Mesothelial cell of epicardium (in vitro differentiated cells): ENCODE measurements at regions not wholly inside any gene's neighbourhood (a gene's known extent, or its start where the extent isn't known, plus 50 kb on each side); places are given as distances from the start of the nearest gene placed in this dataset.
"Not testable (repeated sequence)": the region's sequence is repeated elsewhere in the genome, so short reads cannot be mapped to it uniquely, and the experiment has no call there.

Experiments used
- DNase-seq, 2 experiments: peaks; one replicate each; pipeline ENCODE4 v3.0.0; 2021; ENCODE audit warnings: low spot score in 2 of 2; ENCODE audit not compliant: unreplicated experiment in 2 of 2
- H3K27ac Mint-ChIP-seq: 2 replicates; pipeline ENCODE4 v1.8.0; 2021; ENCODE audit warnings: mixed read lengths
- H3K27me3 Mint-ChIP-seq: 2 replicates; pipeline ENCODE4 v1.8.0; 2021; ENCODE audit warnings: low read depth, mixed read lengths
- H3K36me3 Mint-ChIP-seq: 2 replicates; pipeline ENCODE4 v1.8.0; 2021; ENCODE audit warnings: mixed read lengths
- H3K4me1 Mint-ChIP-seq: 2 replicates; pipeline ENCODE4 v1.8.0; 2021; ENCODE audit warnings: mixed read lengths
- H3K4me3 Mint-ChIP-seq: 2 replicates; pipeline ENCODE4 v1.8.0; 2021; ENCODE audit warnings: mild to moderate bottlenecking, moderate library complexity, mixed read lengths
- H3K9me3 Mint-ChIP-seq: 2 replicates; pipeline ENCODE4 v1.8.0; 2021; ENCODE audit warnings: mixed read lengths
- TF ChIP-seq, protein P1 (sequence below): fragments of 200-600 bp; sonication (generic); IDR thresholded peaks from one replicate; pipeline ENCODE4 v1.5.0; 2021; ENCODE audit warnings: antibody characterized with exemption; ENCODE audit not compliant: unreplicated experiment

DNA sequence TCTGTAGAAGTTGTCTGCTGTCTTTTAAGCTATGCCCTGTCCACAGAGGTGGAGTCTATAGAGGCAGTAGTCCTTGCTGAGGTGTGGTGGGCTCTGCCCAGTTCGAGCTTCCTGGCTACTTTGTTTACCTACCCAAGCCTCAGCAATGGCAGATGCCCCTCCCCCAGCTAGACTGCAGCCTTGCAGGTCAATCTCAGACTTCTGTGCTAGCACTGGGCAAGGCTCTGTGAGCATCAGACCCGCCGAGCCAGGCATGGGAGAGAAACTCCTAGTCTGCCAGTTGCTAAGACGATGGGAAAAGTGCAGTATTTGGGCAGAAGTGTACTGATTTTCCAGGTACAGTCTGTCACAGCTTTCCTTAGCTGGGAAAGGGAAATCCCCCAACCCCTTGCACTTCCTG is 694.1 kb upstream of the CDH6 start:
- TF ChIP-seq, protein P1, sequence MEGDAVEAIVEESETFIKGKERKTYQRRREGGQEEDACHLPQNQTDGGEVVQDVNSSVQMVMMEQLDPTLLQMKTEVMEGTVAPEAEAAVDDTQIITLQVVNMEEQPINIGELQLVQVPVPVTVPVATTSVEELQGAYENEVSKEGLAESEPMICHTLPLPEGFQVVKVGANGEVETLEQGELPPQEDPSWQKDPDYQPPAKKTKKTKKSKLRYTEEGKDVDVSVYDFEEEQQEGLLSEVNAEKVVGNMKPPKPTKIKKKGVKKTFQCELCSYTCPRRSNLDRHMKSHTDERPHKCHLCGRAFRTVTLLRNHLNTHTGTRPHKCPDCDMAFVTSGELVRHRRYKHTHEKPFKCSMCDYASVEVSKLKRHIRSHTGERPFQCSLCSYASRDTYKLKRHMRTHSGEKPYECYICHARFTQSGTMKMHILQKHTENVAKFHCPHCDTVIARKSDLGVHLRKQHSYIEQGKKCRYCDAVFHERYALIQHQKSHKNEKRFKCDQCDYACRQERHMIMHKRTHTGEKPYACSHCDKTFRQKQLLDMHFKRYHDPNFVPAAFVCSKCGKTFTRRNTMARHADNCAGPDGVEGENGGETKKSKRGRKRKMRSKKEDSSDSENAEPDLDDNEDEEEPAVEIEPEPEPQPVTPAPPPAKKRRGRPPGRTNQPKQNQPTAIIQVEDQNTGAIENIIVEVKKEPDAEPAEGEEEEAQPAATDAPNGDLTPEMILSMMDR, result no peak
- Mint-ChIP-seq H3K4me1 (no peaks in the 10 kb centered on the region), H3K4me3 (no peak overlapping the region), H3K9me3 (peaks cover 7% of the 10 kb centered on the region), H3K36me3 (no peaks in the 10 kb centered on the region), H3K27me3 (no peaks in the 10 kb centered on the region), H3K27ac (no peak overlapping the region)
- no peak for DNase-seq

DNA sequence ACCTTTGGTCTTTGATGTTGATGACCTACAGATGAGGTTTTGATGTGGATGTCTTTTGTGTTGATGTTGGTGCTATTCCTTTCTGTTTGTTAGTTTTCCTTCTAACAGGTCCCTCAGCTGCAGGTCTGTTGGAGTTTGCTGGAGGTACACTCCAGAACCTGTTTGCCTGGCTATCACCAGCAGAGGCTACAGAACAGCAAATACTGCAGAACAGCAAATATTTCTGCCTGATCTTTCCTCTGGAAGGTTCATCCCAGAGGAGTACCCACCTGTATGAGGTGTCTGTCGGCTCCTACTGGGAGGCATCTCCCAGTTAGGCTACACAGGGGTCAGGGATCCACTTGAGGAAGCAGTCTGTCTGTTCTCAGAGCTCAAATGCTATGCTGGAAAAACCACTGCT is 694.5 kb upstream of the CDH6 start:
- Mint-ChIP-seq H3K27ac (no peak overlapping the region), H3K4me3 (no peak overlapping the region), H3K4me1 (no peaks in the 10 kb centered on the region), H3K27me3 (no peaks in the 10 kb centered on the region), H3K36me3 (no peaks in the 10 kb centered on the region), H3K9me3 (peaks cover 7% of the 10 kb centered on the region)
- no peak for DNase-seq
- TF ChIP-seq, protein P1, result no peak

DNA sequence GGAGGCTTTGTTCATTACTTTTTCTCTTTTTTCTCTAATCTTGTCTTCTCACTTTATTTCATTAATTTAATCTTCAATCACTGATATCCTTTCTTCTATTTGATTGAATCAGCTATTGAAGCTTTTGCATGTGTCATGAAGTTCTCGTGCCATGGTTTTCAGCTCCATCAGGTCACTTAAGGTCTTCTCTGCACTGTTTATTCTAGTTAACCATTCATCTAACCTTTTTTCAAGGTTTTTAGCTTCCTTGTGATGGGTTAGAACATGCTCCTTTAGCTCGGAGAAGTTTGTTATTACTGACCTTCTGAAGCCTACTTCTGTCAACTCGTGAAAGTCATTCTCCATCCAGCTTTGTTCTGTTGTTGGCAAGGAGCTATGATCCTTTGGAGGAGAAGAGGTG is 695.0 kb upstream of the CDH6 start:
- DNase-seq, H3K27ac Mint-ChIP-seq, H3K9me3 Mint-ChIP-seq, H3K27me3 Mint-ChIP-seq, H3K4me3 Mint-ChIP-seq, H3K36me3 Mint-ChIP-seq, H3K4me1 Mint-ChIP-seq: not testable (repeated sequence)

DNA sequence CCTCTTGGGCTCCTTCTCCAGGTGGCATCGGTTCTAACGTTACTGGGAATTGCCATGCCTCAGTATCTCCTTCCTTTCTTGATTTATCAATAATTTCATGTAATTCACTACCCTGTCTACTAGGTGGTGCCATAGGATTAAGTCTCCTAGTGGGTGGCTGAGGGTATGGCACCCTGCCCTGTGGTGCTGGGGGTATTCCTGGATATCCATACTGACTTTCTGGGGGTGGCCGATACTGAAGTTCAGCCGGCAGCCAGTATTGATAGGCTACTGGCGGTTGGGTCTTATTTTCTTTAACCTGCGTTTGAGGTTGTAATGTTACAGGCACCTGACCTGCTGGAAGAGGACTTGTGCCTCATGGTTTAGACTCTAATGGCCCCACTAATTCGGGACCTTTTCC is 699.4 kb upstream of the CDH6 start:
- H3K9me3 Mint-ChIP-seq, H3K27ac Mint-ChIP-seq, H3K4me3 Mint-ChIP-seq, H3K4me1 Mint-ChIP-seq, DNase-seq, H3K27me3 Mint-ChIP-seq, H3K36me3 Mint-ChIP-seq: not testable (repeated sequence)

DNA sequence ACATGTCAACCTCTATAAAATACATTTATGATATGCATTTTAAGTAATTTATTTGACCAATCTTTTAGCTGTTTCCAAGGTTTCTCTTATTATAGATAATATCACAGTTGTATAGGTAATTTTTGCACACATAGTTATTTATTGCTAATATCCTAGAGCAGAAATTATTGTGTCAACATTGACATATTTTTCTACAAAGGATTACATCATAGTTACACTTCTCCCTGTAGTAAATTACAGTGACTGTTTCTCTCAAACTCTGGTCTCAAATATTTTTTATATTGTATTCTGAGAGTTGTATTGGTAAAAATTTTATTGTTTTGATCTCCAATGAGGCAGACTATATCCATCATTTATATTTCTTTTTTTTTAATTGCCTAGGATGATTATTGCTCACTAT is 714.4 kb upstream of the CDH6 start:
- no peak for DNase-seq
- TF ChIP-seq, protein P1, result no peak
- Mint-ChIP-seq H3K4me3 (no peak overlapping the region), H3K27ac (no peak overlapping the region), H3K27me3 (no peaks in the 10 kb centered on the region), H3K9me3 (peaks cover 30% of the 10 kb centered on the region), H3K4me1 (no peaks in the 10 kb centered on the region), H3K36me3 (no peaks in the 10 kb centered on the region)

DNA sequence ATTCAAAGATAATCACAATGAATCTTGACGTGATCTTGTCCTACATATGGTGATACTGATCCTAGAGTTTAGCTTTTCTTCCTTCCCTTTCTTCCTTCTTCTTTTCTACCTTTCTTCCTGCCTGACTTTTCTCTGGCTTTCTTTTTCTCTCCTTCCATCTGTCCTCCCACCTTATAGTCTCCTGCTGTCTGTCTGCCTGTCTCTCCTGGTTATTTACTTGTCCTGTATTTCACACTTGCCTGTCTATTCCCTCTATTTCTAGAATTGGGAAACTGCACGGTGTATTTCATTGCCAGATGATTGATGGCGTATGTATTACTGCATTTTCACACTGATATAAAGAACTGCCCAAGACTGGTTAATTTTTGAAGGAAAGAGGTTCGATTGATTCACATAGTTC is 718.1 kb upstream of the CDH6 start:
- H3K36me3 Mint-ChIP-seq, result no peaks in the 10 kb centered on the region
- H3K4me3 Mint-ChIP-seq, result no peak overlapping the region
- H3K27ac Mint-ChIP-seq, result no peak overlapping the region
- TF ChIP-seq, protein P1, result no peak
- peaks cover 24% of the 10 kb centered on the region for H3K9me3 Mint-ChIP-seq
- no peaks in the 10 kb centered on the region for H3K4me1 Mint-ChIP-seq
- no peaks in the 10 kb centered on the region for H3K27me3 Mint-ChIP-seq
- no peak for DNase-seq

DNA sequence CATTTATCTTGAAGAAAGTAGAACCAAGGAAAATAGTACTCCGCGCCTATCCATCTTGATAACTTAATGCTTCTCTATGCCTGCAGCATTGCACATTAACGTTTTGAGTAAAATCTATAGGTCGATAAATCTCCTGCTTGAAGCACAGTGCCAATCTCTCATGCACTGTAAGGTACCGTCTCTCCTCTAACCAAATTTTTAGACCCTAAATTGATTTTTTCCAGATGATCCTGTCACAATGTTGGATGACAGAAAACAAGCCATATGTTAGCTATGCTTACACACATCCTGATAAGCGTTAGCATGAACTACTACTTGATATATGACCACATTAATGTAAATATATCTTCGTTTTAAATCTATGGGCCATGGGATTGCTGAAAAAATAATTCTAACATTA is 723.8 kb upstream of the CDH6 start:
- DNase-seq, result no peak
- Mint-ChIP-seq H3K4me3 (no peak overlapping the region), H3K36me3 (no peaks in the 10 kb centered on the region), H3K27me3 (no peaks in the 10 kb centered on the region), H3K4me1 (no peaks in the 10 kb centered on the region), H3K9me3 (peaks cover 17% of the 10 kb centered on the region), H3K27ac (no peak overlapping the region)
- TF ChIP-seq, protein P1, result no peak
